ENCODE measurements at regions not wholly inside any gene's neighbourhood (a gene's known extent, or its start where the extent isn't known, plus 50 kb on each side); places are given as distances from the start of the nearest gene placed in this dataset.

- no peak for TF ChIP-seq CTCF (IDR thresholded peaks at IDR 0.05; ENCODE audit: unreplicated experiment)
- H3K4me1 Mint-ChIP-seq (ENCODE audit: insufficient read depth, unreplicated experiment) = peaks cover 20% of the 10 kb centered on the region
- DNase-seq (ENCODE audit: unreplicated experiment) = no peak
- H3K27me3 Mint-ChIP-seq (ENCODE audit: insufficient read depth, unreplicated experiment) = no peaks in the 10 kb centered on the region
- peaks cover 7% of the 10 kb centered on the region for H3K9me3 Mint-ChIP-seq (ENCODE audit: unreplicated experiment)
- H3K27ac Mint-ChIP-seq (ENCODE audit: low read depth, unreplicated experiment) = no peak overlapping the region
- no TSS peak for BruUV-seq (replicated peaks)
- H3K4me3 Mint-ChIP-seq (ENCODE audit: unreplicated experiment) = no peak overlapping the region
- peaks cover 6% of the 10 kb centered on the region for H3K36me3 Mint-ChIP-seq (ENCODE audit: insufficient read depth, unreplicated experiment)
- intact Hi-C loops (cut with micrococcal nuclease) = no loop called here
- ChIA-PET CTCF (interaction anchor here (2.8 kb wide), 1 partner anchor 22 kb away, joined by 17 read pairs; no protein-coding TSS in a partner anchor), POLR2A (no interaction called here)
Observed at GRCh38 chr12:94053676-94054075, 94.7 kb upstream of the PLXNC1 start.

DNA sequence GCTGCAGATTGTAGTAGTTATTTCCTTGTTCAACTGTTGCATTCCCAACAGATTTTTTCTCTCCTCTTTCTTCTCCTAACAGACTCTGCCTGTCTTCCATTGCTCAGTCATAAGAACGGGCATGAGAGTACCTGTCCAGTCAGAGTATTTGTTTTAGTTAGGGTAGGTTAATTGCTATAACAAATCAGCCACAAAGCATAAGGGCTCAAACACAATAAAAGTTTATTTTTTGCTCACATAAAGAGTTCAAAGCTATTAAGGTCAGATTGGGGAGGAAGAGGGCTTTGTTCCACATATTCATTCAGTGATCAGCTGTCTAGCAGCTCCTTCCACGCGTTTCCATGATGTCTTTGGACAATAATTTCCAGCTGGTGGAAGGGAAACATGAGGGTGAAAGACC is 92.8 kb upstream of the PLXNC1 start:
- Mint-ChIP-seq H3K27me3 (ENCODE audit: insufficient read depth, unreplicated experiment) (no peaks in the 10 kb centered on the region), H3K9me3 (ENCODE audit: unreplicated experiment) (peaks cover 7% of the 10 kb centered on the region), H3K27ac (ENCODE audit: low read depth, unreplicated experiment) (no peak overlapping the region), H3K4me3 (ENCODE audit: unreplicated experiment) (no peak overlapping the region), H3K4me1 (ENCODE audit: insufficient read depth, unreplicated experiment) (peaks cover 26% of the 10 kb centered on the region), H3K36me3 (ENCODE audit: insufficient read depth, unreplicated experiment) (no peaks in the 10 kb centered on the region)
- DNase-seq (ENCODE audit: unreplicated experiment) = no peak
- intact Hi-C loops (cut with micrococcal nuclease) = no loop called here
- no peak for TF ChIP-seq CTCF (IDR thresholded peaks at IDR 0.05; ENCODE audit: unreplicated experiment)
- POLR2A ChIA-PET = interaction anchor here (0.9 to 1.1 kb wide), 2 partner anchors 9 to 21 kb away, joined by 3 read pairs; no protein-coding TSS in a partner anchor
- CTCF ChIA-PET = interaction anchor here (0.8 to 1.7 kb wide), 2 partner anchors 20 to 46 kb away, joined by 4 to 7 read pairs; no protein-coding TSS in a partner anchor
- no TSS peak for BruUV-seq (replicated peaks)

- TF ChIP-seq CTCF (IDR thresholded peaks at IDR 0.05; ENCODE audit: unreplicated experiment) = no peak
- Mint-ChIP-seq H3K27me3 (ENCODE audit: insufficient read depth, unreplicated experiment) (no peaks in the 10 kb centered on the region), H3K4me1 (ENCODE audit: insufficient read depth, unreplicated experiment) (peaks cover 24% of the 10 kb centered on the region), H3K4me3 (ENCODE audit: unreplicated experiment) (no peak overlapping the region), H3K36me3 (ENCODE audit: insufficient read depth, unreplicated experiment) (no peaks in the 10 kb centered on the region), H3K27ac (ENCODE audit: low read depth, unreplicated experiment) (no peak overlapping the region), H3K9me3 (ENCODE audit: unreplicated experiment) (no peaks in the 10 kb centered on the region)
- BruUV-seq (replicated peaks) = no TSS peak
- no peak for DNase-seq (ENCODE audit: unreplicated experiment)
- ChIA-PET POLR2A (interaction anchor here (1.1 kb wide), 1 partner anchor 20 kb away, joined by 3 read pairs; no protein-coding TSS in a partner anchor), CTCF (interaction anchor here (0.7 to 1.7 kb wide), 3 partner anchors 19 to 251 kb away, joined by 3 to 7 read pairs (median 4); no protein-coding TSS in a partner anchor)
- intact Hi-C loops (cut with micrococcal nuclease) = no loop called here
Observed at GRCh38 chr12:94056419-94057158, 91.8 kb upstream of the PLXNC1 start.

DNA sequence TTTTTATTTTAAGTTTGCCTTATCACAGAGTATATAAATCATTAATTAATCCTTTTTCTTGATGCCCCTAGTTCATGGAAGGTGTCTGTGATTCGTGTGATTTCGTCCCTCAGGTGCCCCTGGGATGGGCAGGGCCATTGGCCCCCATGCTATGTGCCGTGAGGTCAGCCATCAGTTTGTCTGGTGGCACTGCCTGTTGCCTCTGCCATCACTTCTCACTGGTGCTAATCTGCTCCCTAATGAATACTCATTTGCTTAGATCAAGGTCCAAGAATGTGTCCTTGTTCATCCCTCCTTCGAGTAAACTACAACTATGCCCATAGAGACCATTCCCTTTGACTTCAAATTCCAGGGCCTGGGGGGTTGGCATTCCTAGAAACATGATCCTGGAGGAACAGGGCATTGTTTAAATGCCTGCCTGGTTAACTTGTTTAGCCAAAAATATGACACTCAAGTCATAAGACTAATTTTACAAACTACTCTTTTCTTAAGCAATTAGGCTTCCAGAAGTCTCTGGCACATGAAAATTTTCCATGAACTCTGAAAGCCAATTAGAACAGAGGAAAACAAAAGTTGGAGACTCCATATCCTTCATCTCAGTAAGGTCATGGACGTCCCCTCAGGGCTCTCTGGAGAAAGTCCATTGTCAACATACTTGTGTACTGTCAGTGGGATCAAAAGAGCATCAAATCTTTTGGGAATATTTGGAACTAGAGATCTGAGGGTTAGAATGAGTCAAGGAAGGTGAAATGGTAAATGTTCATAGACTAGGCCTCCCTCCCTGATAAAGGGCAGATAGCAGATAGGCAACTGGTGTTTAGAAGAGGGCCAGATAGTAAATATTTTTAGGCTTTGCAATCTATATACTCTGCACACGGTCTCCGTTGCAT is 90.9 kb upstream of the PLXNC1 start:
- Mint-ChIP-seq H3K9me3 (ENCODE audit: unreplicated experiment) (no peaks in the 10 kb centered on the region), H3K27me3 (ENCODE audit: insufficient read depth, unreplicated experiment) (no peaks in the 10 kb centered on the region), H3K4me1 (ENCODE audit: insufficient read depth, unreplicated experiment) (peaks cover 21% of the 10 kb centered on the region), H3K4me3 (ENCODE audit: unreplicated experiment) (no peak overlapping the region), H3K27ac (ENCODE audit: low read depth, unreplicated experiment) (no peak overlapping the region), H3K36me3 (ENCODE audit: insufficient read depth, unreplicated experiment) (no peaks in the 10 kb centered on the region)
- POLR2A ChIA-PET = no interaction called here
- no peak for TF ChIP-seq CTCF (IDR thresholded peaks at IDR 0.05; ENCODE audit: unreplicated experiment)
- DNase-seq (ENCODE audit: unreplicated experiment) = no peak
- BruUV-seq (replicated peaks) = no TSS peak
- intact Hi-C loops (cut with micrococcal nuclease) = no loop called here
- CTCF ChIA-PET = no interaction called here

Data from MCF 10A (cell line).